ENCODE measurements at regions not wholly inside any gene's neighbourhood (a gene's known extent, or its start where the extent isn't known, plus 50 kb on each side); places are given as distances from the start of the nearest gene placed in this dataset.
"Not testable (repeated sequence)": the region's sequence is repeated elsewhere in the genome, so short reads cannot be mapped to it uniquely, and the experiment has no call there.

- TF ChIP-seq, protein P1, sequence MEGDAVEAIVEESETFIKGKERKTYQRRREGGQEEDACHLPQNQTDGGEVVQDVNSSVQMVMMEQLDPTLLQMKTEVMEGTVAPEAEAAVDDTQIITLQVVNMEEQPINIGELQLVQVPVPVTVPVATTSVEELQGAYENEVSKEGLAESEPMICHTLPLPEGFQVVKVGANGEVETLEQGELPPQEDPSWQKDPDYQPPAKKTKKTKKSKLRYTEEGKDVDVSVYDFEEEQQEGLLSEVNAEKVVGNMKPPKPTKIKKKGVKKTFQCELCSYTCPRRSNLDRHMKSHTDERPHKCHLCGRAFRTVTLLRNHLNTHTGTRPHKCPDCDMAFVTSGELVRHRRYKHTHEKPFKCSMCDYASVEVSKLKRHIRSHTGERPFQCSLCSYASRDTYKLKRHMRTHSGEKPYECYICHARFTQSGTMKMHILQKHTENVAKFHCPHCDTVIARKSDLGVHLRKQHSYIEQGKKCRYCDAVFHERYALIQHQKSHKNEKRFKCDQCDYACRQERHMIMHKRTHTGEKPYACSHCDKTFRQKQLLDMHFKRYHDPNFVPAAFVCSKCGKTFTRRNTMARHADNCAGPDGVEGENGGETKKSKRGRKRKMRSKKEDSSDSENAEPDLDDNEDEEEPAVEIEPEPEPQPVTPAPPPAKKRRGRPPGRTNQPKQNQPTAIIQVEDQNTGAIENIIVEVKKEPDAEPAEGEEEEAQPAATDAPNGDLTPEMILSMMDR (IDR thresholded peaks at IDR 0.05) = no peak
- no peak for ATAC-seq (ENCODE audit: low FRiP score)
- DNase-seq (ENCODE audit: low spot score) = no peak
Observed at GRCh38 chr15:69613988-69614387, 161.4 kb downstream of the RPLP1 start.

GRCh38 chr15:69615736-69616135 is 163.1 kb downstream of the RPLP1 start:
- TF ChIP-seq, protein P1 (IDR thresholded peaks at IDR 0.05) = no peak
- DNase-seq (ENCODE audit: low spot score) (no peak), ATAC-seq (ENCODE audit: low FRiP score) (no peak)

DNA sequence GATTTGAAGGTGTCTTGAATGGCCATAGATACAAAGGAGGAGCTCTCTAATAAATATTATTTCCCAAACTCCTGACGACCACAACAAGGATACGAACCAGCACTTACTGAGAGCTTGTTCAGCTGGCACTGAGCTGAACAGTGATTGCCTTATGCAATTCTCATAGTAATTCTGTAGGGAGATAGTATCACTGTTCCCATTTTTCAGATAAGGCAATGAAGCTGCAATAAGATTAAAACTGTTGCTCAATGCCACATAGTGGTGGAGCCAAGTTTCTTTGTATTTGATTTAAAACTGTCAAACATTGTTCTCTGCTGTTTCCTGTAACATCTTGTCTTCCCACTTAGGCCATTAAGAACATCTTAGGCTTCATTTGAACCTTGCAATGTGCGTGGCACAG is 163.9 kb downstream of the RPLP1 start:
- no peak for ATAC-seq (ENCODE audit: low FRiP score)
- no peak for DNase-seq (ENCODE audit: low spot score)
- TF ChIP-seq, protein P1 (IDR thresholded peaks at IDR 0.05) = no peak

- ATAC-seq (ENCODE audit: low FRiP score) = not testable (repeated sequence)
Observed at GRCh38 chr15:69617144-69617543, 164.5 kb downstream of the RPLP1 start.

DNA sequence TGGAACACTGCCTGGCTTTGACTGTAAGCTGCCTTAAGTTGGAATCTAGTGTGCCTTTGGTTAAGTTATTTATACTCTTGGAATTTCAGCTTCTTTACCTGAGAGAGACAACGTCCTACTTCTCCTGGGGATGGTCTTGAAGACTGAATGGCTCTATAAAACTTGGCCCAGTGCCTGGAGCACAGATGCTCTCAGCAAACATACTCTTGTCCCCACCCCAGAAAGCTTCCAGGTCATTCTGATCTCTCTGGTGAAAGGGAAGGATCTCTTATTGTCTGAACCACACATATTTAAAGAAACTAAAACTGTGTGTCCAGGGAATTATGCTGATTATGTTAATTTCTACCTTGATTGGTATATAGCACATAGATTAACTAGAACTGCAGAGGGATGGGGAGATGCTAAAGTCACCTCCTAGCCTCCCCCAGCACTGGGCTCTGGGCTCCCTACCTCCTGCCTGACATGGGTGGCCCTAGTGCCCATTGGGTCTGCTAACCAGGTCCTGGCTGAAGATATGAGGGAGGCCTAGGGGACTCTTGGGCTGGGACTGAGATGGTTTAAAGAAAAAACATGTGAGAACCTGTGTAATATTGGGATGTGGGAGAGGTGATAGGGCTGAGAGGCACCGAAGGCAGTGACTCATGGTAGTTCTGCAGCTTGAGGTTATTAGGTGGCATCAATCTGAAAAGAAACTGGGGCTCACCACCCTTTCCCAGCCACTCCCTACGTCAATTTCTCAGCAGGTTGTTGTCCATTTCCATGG is 171.0 kb downstream of the RPLP1 start:
- TF ChIP-seq, protein P1 (IDR thresholded peaks at IDR 0.05) = no peak
- DNase-seq (ENCODE audit: low spot score) (no peak), ATAC-seq (ENCODE audit: low FRiP score) (no peak)

More at GRCh38 chr15:69617144-69617543, 164.5 kb downstream of the RPLP1 start:
- DNase-seq (ENCODE audit: low spot score) = not testable (repeated sequence)

- ATAC-seq (ENCODE audit: low FRiP score) (no peak), DNase-seq (ENCODE audit: low spot score) (no peak)
- TF ChIP-seq, protein P1 (IDR thresholded peaks at IDR 0.05) = no peak
Observed at GRCh38 chr15:69624155-69624520, 171.5 kb downstream of the RPLP1 start.

- DNase-seq (ENCODE audit: low spot score) = no peak
- ATAC-seq (ENCODE audit: low FRiP score) = no peak
- TF ChIP-seq, protein P1 (IDR thresholded peaks at IDR 0.05) = no peak
Observed at GRCh38 chr15:69624816-69625215, 172.2 kb downstream of the RPLP1 start.
